CD4-positive, alpha-beta T cell treated with Interleukin-4 for 4 hours (primary cell): ENCODE measurements at regions not wholly inside any gene's neighbourhood (a gene's known extent, or its start where the extent isn't known, plus 50 kb on each side); places are given as distances from the start of the nearest gene placed in this dataset.
"Not testable (repeated sequence)": the region's sequence is repeated elsewhere in the genome, so short reads cannot be mapped to it uniquely, and the experiment has no call there.

Experiments
- DNase-seq: peaks from one replicate; pipeline ENCODE4 v3.0.0-alpha.2; 2020

DNA sequence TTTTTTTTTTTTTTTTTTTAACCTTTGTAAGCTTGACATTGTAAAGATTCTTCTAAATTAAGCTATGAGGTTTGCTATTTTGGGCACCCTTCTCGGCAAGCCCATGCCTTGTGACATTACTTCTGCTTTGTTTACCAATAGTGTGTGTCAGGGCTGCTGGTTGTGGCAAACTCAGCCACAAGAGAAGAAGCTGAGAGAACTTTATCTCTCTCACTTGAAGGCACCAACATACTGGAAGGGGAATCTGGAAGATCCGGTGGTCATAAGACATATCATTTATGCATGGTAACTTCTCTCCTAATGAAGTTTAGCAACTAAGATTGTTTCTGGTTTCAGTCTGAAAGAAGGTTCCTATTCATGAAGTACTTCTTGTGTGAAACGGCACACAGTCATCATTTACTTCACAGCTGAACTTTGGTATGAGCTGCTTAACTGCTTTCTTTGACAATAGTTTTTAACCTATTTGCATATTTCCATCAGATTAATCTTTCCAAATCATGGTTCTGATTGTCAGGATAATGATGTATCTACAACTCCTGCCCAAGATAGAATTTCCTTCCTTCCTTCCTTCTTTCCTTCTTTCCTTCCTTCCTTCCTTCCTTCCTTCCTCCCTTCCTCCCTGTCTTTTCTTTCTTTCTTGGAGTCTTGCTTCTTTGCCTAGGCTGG lies 189.3 kb downstream of the NFKBIZ start:
- no peak for DNase-seq

DNA sequence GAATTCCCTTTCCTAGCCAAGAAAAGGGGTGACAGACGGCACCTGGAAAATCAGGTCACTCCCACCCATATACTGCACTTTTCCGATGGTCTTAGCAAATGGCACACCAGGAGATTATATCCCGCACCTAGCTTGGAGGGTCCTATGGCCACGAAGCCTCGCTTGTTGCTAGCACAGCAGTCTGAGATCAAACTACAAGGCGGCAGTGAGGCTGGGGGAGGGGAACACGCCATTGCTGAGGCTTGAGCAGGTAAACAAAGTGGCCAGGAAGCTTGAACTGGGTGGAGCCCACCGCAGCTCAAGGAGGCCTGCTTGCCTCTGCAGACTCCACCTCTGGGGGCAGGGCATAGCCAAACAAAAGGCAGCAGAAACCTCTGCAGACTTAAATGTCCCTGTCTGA lies 190.8 kb downstream of the NFKBIZ start:
- DNase-seq = not testable (repeated sequence)

DNA sequence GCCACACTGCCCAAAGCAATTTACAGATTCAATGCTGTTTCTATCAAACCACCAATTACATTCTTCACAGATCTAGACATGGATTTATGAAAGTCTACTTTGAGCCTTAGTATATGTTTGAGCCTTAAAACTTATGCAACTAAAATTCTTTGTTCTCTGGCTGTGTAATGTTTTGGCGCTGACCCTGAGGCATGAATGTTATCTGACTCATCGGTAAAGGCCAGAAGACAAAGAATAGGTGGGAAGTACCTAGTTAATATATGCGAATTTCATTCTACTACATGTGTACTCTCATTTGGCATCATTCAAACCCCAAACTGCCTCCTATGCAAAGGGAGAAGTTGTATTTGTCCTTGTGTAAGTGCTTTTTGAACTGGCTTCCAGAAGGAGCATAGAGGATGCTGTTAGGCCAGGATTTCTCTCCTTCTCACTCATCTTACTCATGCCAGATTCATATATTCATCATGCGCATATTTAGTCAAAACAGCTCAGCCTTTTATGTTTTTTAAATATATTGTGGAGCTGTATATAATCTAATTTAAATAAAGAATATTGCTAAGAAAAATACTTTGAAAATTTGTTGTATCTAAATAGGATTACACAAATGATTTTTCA lies 204.2 kb downstream of the NFKBIZ start:
- DNase-seq = no peak

DNA sequence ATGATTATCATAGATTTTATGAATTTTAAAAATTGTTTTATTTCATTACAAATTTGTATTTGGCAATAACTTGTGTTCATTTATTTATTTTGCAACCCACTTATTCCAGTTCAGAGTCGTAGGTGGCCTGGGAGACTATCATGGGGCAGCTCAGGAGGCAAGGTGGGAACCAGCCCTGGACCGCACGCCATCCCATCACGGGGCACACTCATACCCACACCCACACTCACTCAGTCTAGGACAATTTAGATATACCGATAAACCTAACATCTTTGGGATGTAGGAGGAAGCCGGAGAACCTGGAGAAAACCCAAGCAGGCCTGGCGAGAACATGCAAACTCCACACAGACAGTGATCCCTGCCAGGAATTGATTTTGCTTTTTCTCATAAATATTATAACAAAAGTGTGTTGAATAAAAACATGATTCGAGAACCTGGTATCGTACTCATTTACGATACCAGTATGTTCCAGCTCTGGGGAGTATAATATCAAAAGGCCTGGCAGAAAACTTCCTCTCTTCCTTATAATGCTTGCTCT lies 205.3 kb downstream of the NFKBIZ start:
- no peak for DNase-seq

DNA sequence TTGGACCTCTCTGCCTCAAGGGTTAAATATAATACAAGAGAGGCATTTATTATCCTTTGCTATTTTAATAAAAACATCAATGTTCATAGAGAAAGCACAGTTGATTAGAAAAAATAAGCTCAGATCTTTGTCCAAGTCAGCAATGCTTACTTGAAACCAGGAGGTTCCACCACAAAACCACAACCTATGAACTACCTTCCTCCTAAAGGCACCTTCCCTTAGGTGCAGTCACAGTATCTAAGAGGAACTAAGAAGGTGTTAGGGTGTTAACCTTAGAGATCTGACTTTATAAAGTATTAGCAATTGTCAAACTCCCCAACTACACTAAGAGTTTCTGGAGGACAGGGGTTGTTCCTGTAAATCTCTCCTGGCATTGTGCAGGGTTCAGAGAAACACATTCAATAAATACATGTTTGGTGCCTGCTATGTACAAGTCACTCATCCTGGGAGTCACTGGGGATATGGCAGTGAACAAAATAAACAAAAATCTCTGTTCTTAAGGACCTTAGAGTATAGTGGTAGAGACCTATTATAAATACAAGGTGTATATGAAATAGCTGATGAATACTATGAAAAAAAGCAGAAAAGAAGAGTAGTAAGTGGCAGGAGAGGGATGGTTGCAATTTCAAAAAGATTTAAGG lies 208.6 kb downstream of the NFKBIZ start:
- peak; percentile 79 for DNase-seq

DNA sequence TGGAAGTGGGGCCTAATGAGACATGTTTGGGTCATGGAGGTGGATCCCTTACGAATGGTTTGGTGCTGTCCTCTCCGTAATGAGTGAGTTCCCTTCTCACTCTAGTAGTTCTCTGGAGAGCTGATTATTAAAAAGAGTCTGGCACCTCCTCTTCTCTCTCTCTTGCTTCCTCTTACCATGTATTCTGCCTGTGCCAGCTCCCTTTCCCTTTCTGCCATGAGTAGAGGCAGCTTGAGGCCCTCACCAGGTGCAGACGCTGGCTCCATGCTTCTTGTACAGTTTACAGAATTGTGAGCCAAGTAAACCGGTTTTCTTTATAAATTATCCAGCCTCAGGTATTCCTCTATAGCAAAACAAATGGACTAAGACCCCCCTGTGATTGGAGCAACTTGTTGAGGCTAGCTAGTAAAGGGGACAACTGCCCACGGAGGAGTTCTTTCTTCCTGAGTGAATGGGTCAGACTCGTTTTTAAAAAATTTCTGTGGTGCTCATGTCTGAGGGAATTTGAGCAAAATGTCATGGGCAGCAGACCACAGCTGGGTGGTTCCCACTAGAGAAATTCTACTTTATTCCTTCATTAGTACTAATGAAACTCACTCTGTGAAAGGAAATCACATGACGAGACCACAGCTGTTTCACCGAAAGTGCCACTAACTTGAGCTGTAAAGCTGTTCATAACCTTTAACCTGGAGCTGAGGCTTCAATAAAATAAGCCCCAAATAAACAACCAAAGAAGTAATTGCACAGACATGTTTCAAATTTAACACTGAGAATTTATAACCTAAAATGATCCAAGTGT lies 210.0 kb downstream of the NFKBIZ start:
- peak; percentile 42 for DNase-seq

DNA sequence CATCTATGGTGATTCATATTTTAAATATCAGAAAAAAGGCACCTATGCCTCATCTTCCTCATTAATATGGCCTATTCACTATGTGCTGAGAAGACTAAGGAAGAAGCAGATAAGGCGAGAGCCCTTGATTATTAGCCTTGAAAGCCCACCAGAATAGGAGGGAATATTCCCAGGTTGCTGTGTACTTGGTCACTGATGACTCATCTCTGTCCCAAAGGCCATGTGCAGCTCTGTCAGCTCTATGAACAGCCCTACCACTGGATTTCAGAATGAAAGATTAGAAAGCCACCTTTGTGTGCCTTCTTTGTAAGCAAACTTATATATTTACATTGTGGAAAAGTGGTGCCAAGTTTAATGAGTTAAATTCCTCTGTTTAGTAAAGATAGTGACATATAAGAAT lies 211.5 kb downstream of the NFKBIZ start:
- no peak for DNase-seq

DNA sequence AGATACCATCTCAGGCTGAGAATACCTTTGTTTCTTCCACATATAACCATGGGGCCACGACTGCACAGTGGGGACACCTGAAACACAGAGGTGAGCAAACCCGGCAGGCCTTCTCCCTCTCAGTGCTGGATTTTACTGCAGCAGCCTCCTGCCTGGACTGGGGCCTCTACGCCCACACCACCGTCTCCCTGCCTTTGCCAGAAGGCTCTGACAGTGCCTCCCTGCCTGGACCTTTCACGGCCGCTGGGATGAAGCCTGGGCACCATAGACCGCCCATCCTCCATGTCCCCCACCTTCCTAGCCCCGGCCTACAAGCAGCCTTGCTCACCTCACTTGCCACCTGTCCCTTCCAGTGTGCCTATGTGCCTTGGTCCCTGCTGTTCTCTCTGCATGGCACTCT lies 214.3 kb downstream of the NFKBIZ start:
- DNase-seq = no peak

DNA sequence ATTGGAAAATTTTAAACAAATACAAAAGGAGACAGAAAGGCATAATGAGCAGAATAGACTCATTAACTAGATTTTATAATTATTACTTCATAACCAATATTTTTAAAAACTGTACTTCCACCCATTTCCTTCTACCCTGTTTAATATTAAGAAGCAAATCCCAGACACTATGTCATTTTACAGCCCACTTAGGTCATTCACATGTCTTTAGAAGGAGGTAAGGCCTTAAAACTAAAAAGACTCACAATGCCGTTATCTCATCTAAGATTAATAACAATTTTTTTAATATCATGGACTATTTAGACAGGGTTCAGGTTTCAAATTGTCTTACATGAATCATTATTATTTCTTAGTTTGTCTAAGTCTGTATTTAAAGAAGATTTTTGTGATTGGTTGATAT lies 217.2 kb downstream of the NFKBIZ start:
- no peak for DNase-seq

DNA sequence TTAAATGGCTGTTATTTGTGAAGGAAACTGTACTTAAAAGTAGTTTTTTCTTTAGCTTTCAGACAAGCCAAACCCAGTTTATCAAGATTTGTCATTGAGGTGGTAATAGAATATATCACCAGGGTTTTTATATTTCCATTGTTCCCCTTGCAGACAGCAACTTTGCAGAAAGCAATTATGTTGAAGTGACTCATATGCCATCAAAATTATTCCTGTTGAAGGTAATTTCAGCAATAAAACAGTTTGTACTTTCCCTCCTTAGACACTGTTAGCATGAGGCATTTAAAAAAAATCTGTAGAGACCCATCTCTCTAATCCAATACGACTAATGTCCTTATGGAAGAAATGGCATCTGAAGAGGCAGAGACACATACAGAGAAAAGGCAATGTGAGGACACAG lies 219.0 kb downstream of the NFKBIZ start:
- DNase-seq = no peak

DNA sequence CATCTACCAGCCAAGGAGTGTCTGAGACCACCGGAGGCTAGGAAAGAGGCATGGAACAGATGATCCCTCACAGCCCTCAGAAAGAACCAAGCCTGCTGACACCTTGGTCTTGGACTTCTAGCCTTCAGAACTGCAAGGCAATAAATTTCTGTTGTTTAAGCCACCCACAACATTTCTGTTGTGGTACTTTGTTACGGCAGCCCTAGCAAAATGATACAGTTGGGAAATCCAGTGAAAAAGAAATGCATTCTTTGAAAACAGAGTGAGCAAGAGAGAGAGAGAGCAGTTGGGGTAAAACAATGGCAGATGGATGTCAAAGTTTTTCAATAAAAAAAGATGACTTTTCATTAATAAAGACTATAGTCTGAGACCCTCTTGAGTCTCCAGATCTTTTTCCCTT lies 219.4 kb downstream of the NFKBIZ start:
- no peak for DNase-seq

DNA sequence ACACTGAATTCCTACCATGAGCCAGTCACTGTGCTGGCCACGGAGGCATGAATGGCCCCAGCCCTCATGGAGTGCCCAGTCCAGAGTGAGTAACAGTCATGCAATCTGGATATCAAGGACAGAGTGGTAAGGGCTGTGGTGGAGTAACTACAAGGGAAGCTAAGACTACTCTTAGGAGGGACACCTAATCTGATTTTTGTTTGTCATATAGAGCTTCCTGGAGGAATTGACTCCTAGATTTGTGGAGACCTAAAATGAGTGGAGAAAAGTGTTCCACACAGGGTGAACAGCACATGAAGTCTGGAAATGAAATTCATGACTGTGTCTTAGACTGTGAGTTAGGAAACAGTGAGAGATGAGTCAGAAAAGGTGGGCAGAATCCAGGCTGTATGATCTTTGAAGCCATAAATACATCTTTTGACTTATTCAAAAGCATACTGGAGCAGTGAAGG lies 219.9 kb downstream of the NFKBIZ start:
- DNase-seq = no peak

DNA sequence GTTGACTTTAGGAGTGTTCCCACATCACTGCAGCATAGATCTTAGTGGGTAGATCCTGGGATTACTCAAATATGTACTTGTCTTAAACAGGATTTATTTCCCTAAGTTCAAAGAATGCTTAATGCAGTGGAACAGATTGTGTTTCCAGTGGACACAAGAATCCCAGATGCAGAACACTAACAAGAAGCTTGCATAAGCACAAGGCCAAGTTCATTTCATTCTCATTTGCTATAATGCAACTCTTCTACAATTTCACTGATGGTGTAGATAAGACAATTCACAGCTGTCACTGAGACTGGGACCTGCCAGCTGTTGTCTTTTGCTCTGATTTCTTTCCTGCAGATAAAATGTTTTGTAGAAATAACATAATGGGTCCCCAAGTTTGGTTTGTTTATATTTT lies 225.6 kb downstream of the NFKBIZ start:
- no peak for DNase-seq

DNA sequence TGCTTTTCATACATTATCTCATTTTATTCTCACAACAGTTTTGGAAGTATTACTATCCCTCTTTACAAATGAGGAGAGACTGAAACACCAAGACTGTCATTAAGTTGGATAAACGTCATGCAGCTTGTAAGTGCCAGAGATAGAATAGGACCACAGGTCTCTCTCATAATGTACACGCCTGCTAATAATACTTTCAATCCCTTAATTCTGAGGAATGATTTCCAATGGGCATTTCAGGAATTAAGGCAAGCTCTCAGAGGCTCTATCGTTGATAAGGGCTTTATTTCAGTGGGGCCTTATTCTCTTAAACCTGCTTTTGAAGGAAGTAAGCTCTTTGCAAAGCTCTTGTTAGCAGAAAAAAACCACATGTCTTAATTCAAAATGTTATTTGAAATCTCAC lies 229.1 kb downstream of the NFKBIZ start:
- no peak for DNase-seq

DNA sequence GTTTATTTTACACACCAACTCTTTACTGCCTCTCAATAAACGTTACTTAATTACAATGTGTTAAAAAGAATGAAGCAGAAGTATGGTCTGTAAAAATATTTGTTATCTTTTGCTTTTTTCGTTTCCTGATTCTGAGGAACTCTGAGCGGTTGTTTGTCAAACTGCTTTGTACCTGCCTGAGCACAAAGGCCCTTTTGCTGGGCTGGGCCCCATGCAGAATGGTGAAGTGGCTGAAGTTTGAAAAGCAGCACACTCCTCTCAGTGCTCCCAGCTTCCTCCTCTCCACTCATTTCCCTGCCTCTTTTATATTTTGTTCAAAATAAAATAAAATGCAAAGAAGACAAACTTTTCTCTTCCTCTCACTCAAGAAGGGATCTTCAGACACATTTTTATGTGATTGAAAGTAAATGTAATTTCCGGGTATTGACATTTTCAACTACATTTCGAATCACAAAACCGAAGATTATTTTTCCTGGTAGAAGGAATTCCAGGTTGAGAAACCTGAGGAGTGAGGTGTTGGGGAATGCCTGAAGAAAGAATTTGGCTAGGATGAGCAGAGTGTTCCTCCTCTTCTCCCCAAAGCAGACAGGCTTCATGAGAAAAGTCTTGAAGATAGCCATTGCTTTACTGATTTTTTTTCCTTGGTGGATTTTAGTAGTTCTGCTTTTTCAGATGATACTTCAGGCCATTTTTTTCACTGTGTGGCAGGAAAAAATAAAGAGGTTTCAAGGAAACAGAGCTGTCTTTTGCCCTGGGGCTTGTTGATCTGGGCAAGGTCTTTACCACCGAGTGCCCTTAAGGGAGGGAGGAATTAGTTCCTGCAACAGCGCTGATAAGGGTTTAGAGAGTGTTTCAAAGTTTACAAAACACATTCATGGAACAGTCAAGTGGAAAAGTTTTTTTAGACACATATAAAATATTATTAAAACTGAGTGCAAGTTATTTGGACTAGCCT lies 229.8 kb downstream of the NFKBIZ start:
- DNase-seq = peak; percentile 62

DNA sequence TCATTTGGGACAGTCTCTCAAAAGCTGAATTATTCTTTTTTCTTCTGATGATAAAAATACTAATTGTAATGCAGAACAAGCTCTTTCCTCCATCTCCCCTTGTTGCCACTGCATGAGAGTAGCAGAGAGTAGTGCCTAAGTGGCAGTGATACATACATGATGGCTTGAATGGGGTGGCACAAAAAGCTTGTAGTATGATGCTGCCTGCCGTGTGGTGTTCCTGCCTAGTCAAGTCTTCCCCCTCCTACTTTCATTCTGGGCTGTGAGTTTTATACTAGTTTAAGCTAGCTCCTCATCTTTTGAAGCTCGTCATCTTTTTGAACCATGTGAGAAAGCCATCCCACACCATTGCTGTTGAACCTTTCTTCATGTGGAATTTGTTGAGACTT lies 230.5 kb downstream of the NFKBIZ start:
- no peak for DNase-seq

DNA sequence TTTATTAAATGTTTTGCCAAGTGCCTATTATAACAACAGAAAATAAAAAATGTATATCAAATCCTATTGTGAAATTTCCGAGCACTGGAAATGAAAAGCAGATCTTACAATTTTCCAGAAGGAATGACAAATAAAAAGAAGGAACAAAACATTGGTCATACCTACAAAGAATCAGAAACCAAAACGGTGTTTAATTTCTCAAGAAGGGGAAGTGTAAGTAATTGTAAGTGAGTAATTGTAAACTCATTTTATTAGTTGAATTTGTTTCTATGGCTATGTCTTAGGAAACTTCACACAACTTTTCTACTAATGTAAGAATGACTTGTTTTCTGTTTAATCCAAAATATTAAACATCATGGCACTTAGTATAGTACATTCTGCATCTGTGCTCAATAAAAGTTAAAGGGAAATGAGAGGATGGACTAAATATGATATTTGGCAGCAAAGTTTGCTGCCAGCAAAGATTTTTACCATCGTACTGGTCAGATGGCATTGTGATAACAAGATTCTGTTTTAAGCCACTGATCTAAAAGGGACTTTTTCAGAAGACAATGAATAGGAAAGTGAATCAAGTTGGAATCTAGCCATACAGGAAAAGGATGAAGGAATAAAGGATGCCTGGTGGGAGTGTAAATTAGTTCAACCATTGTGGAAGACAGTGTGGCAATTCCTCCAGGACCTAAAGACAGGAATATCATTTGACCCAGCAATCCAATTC lies 232.4 kb downstream of the NFKBIZ start:
- no peak for DNase-seq

DNA sequence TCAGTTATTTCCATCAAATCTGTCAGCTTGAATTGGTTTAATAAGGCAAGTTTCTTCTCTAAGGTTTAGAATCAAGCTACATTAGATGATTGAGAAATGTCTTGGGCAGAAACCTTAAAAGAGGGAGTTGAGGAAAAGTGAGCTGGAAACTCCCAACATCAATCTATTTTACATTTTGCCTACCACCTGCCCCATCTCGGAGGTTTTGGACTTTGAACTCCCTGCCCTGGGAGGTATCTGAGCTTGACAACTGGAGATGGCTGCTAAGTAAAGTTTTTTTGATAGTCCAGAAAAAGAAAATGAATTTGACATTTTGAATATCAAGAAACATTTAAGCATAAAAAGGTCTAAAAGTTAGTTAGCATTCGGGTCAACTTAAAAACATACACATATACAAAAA lies 234.2 kb downstream of the NFKBIZ start:
- DNase-seq = no peak

DNA sequence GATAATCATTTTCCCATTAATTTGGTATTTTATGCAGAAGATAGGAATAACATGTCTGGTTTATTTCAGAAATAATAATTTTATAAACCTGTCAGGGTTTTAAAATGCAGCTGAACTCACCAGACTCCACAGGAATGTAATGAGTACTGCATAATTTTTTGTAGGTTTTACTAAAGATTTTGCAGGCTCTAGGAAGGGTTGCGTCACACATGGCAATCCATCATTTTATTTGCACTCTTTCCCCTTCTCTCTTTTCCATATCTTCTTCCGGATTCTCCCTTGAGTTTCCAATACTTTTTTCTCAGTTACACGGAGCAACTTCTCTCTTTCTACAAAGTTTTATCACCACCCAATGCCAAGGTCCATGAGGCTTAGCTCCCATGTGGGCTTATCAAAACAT lies 234.7 kb downstream of the NFKBIZ start:
- DNase-seq = no peak

DNA sequence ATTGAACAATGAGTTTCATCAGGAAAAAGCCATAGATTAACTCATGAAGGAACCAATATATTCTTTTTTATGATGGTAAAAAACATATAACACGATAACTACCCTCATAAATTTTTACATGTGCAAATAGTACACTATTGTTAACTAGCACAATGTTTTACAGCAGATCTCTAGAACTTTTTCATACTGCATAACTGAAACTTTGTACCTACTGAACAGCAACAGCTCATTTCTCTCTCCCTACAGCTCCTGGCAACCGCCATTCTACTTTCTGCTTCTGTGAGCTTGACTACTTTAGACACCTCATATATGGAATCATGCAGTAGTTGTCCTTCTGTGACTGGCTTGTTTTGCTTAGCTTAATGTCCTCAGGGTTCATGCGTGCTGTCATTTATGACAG lies 235.4 kb downstream of the NFKBIZ start:
- DNase-seq = no peak

DNA sequence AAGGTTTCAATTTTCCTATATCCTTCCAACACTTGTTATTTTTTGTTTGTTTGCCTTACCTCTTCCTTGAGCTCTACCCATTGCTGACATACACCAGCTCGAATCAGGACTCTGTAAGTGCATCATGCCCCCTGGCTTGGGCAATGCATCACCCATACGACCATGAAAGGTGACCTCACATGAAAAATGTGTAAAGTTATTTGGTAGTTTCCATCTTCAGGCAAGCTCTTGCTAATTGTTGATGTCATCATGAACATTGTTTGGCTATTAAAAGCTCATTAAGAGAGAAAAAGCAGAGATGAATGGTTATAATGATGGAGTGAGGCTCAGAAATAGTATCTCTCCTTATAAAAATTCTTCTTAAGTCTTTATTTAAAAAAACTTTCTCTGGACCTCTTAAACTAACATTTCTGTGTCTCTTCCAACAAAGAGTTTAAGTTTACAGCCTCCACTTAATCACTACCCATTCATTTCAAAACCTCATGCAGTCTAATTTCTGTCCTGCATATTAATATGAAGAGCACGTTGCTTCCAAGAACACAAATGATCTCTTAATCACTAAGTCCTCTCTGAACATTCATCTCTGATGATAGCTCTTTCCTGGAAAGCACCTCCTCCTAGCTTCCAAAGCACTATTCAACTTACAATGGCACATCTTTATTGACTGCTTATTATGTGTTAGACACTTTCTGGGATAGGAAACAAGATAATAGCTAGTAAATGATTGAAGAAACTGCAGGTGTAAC lies 236.3 kb downstream of the NFKBIZ start:
- no peak for DNase-seq
